ENCODE measurements at regions not wholly inside any gene's neighbourhood (a gene's known extent, or its start where the extent isn't known, plus 50 kb on each side); places are given as distances from the start of the nearest gene placed in this dataset.

DNA sequence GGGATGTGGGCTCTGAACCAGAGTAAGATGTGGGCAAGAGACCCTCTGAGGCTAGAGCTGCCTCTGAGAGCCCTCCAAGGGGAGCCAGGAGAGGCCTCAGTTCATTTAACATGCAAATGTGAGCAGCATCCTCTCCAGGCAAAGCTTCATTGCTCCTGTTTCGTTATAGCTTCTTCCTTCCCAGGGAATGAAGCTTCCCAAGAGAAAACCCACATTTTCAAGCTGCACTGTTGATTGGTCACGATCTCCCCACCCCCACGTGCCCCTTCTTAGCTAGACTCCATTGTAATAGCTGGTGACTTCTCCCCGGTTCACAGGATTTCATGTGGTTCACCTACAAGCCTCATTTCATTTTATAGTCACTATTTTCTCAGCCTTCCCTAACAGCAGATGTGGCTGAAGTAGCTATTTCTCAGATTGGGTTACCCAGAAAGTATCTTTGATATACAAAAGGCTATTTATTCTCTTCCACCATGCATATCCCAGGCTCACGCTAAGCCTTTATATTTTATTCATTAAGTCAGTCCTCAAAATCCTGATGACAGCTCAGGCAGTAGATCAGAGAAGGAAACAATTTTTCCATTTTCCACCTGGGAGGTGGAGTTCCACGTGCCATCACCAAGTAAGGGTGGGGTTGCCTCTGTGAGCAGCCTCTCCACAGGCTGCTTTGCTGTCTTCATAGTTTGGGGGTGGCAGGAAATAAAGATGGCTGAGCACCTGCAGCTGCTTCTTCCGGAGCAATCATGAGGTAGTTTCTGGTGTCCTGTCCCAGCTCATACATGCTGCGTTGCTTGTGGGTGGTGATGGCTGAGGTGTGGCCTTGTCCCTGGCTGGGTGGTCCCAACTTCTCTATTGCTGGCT, 178.3 kb upstream of the RAB4A start:
- Histone ChIP-seq H3K36me3 (no peaks in the 10 kb centered on the region), H3K4me1 (replicated peaks) (peaks cover 18% of the 10 kb centered on the region), H3K4me3 (no peak overlapping the region), H3K9me3 (no peaks in the 10 kb centered on the region), H3K27me3 (replicated peaks; ENCODE audit: insufficient read depth) (no peaks in the 10 kb centered on the region), H3K27ac (peak overlapping the region; percentile 71 to 75)
- intact Hi-C loops (cut with DNase I), result no loop called here
- DNase-seq (ENCODE audit: low spot score), result no peak
- TF ChIP-seq, protein P1, sequence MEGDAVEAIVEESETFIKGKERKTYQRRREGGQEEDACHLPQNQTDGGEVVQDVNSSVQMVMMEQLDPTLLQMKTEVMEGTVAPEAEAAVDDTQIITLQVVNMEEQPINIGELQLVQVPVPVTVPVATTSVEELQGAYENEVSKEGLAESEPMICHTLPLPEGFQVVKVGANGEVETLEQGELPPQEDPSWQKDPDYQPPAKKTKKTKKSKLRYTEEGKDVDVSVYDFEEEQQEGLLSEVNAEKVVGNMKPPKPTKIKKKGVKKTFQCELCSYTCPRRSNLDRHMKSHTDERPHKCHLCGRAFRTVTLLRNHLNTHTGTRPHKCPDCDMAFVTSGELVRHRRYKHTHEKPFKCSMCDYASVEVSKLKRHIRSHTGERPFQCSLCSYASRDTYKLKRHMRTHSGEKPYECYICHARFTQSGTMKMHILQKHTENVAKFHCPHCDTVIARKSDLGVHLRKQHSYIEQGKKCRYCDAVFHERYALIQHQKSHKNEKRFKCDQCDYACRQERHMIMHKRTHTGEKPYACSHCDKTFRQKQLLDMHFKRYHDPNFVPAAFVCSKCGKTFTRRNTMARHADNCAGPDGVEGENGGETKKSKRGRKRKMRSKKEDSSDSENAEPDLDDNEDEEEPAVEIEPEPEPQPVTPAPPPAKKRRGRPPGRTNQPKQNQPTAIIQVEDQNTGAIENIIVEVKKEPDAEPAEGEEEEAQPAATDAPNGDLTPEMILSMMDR (IDR thresholded peaks at IDR 0.05), result no peak
- 81% methylated on average over 8 of the region's 8 CpGs for WGBS

- intact Hi-C loops (cut with DNase I), result no loop called here
- TF ChIP-seq, protein P1 (IDR thresholded peaks at IDR 0.05), result no peak
- TF ChIP-seq POLR2A (IDR thresholded peaks at IDR 0.05) (no peak), POLR2AphosphoS5 (IDR thresholded peaks at IDR 0.05) (no peak)
Observed at GRCh38 chr1:229093238-229093540, 177.7 kb upstream of the RAB4A start.

DNA sequence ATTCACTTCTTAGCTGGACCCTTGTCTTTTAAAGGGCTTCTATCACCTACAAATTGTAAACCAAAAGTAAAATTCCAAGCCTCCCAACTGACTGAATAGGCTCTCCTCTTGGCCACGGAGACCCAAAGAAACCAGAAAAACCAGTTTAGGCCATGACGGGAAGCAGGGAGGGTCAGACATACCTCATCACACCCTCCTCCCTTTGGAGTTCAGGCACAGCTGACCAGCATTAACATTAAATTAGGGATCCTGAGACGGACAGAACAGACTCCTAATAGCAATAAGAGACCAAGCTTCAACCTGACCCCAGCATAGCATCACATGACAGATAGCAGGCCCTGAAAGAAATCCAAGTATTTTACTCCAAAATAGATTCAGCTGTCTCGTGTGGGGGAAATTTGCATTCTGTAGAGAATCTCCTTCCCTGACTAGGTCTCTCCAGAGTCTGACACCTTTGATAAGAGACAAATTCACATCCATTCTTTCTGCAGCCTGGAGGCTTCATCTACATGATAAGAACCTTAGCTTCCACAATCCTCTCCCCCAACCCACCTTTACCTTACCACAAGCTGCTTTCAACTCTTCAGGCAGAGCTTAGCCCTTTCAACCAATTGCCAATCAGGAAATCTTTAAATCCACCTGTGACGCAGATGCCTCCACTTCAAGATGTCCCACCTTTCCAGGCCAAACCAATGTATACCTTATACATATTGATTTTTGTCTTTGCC, 177.1 kb upstream of the RAB4A start:
- no peaks in the 10 kb centered on the region for H3K9me3 ChIP-seq
- peak overlapping the region; percentile 71 to 75 for H3K27ac ChIP-seq
- intact Hi-C loops (cut with DNase I), result no loop called here
- no peaks in the 10 kb centered on the region for H3K27me3 ChIP-seq (replicated peaks; ENCODE audit: insufficient read depth)
- WGBS, result 58% methylated on average over 5 of the region's 5 CpGs
- no peaks in the 10 kb centered on the region for H3K36me3 ChIP-seq
- H3K4me3 ChIP-seq, result no peak overlapping the region
- DNase-seq (ENCODE audit: low spot score), result peak; percentile 86
- peaks cover 18% of the 10 kb centered on the region for H3K4me1 ChIP-seq (replicated peaks)
- TF ChIP-seq POLR2AphosphoS5 (IDR thresholded peaks at IDR 0.05) (peak; percentile 96), POLR2A (IDR thresholded peaks at IDR 0.05) (no peak)
- TF ChIP-seq, protein P1 (IDR thresholded peaks at IDR 0.05), result no peak

More at GRCh38 chr1:229093238-229093540, 177.7 kb upstream of the RAB4A start:
- no peaks in the 10 kb centered on the region for H3K27me3 ChIP-seq (replicated peaks; ENCODE audit: insufficient read depth)
- H3K4me1 ChIP-seq (replicated peaks), result peaks cover 18% of the 10 kb centered on the region
- H3K36me3 ChIP-seq, result no peaks in the 10 kb centered on the region
- H3K4me3 ChIP-seq, result no peak overlapping the region
- WGBS, result 82% methylated on average over 2 of the region's 2 CpGs
- no peak for DNase-seq (ENCODE audit: low spot score)
- no peaks in the 10 kb centered on the region for H3K9me3 ChIP-seq
- peak overlapping the region; percentile 71 to 75 for H3K27ac ChIP-seq

- Histone ChIP-seq H3K9me3 (no peaks in the 10 kb centered on the region), H3K27ac (peak overlapping the region; percentile 71 to 75), H3K4me3 (no peak overlapping the region), H3K4me1 (replicated peaks) (peaks cover 18% of the 10 kb centered on the region), H3K27me3 (replicated peaks; ENCODE audit: insufficient read depth) (no peaks in the 10 kb centered on the region), H3K36me3 (no peaks in the 10 kb centered on the region)
- no peak for DNase-seq (ENCODE audit: low spot score)
- WGBS, result 63% methylated on average over 13 of the region's 13 CpGs
- intact Hi-C loops (cut with DNase I), result no loop called here
- TF ChIP-seq, protein P1 (IDR thresholded peaks at IDR 0.05), result no peak
- TF ChIP-seq POLR2A (IDR thresholded peaks at IDR 0.05), result no peak
- no peak for TF ChIP-seq POLR2AphosphoS5 (IDR thresholded peaks at IDR 0.05)
Observed at GRCh38 chr1:229094476-229095311, 176.2 kb upstream of the RAB4A start.

Measured in prostate gland (tissue), 2 donors.